ENCODE measurements at regions not wholly inside any gene's neighbourhood (a gene's known extent, or its start where the extent isn't known, plus 50 kb on each side); places are given as distances from the start of the nearest gene placed in this dataset.

GRCh38 chr3:36155515-36155914, 224.8 kb upstream of the STAC start:
- no peak for TF ChIP-seq CTCF (IDR thresholded peaks at IDR 0.05; ENCODE audit: insufficient read depth, low read depth, low read length)
- ChIA-PET CTCF (no interaction called here), POLR2A (no interaction called here)
- no peak overlapping the region for H3K4me3 ChIP-seq (ENCODE audit: low read depth, low read length)
- no peak for DNase-seq (ENCODE audit: low read depth)
- no peaks in the 10 kb centered on the region for H3K36me3 ChIP-seq (ENCODE audit: control insufficient read depth, insufficient read depth, low read length)
- no peaks in the 10 kb centered on the region for H3K27me3 ChIP-seq (ENCODE audit: control insufficient read depth, insufficient read depth, low read length)

- ChIA-PET CTCF (no interaction called here), POLR2A (no interaction called here)
- Histone ChIP-seq H3K27me3 (ENCODE audit: control insufficient read depth, insufficient read depth, low read length) (no peaks in the 10 kb centered on the region), H3K36me3 (ENCODE audit: control insufficient read depth, insufficient read depth, low read length) (no peaks in the 10 kb centered on the region), H3K4me3 (ENCODE audit: low read depth, low read length) (no peak overlapping the region)
- no peak for DNase-seq (ENCODE audit: low read depth)
- no peak for TF ChIP-seq CTCF (IDR thresholded peaks at IDR 0.05; ENCODE audit: insufficient read depth, low read depth, low read length)
Measured at GRCh38 chr3:36164400-36164799, 215.9 kb upstream of the STAC start.

- Histone ChIP-seq H3K27me3 (ENCODE audit: control insufficient read depth, insufficient read depth, low read length) (no peaks in the 10 kb centered on the region), H3K4me3 (ENCODE audit: low read depth, low read length) (no peak overlapping the region), H3K36me3 (ENCODE audit: control insufficient read depth, insufficient read depth, low read length) (no peaks in the 10 kb centered on the region)
- TF ChIP-seq CTCF (IDR thresholded peaks at IDR 0.05; ENCODE audit: insufficient read depth, low read depth, low read length): no peak
- CTCF ChIA-PET: no interaction called here
- POLR2A ChIA-PET: no interaction called here
- no peak for DNase-seq (ENCODE audit: low read depth)
Measured at GRCh38 chr3:36165509-36166290, 214.6 kb upstream of the STAC start.

DNA sequence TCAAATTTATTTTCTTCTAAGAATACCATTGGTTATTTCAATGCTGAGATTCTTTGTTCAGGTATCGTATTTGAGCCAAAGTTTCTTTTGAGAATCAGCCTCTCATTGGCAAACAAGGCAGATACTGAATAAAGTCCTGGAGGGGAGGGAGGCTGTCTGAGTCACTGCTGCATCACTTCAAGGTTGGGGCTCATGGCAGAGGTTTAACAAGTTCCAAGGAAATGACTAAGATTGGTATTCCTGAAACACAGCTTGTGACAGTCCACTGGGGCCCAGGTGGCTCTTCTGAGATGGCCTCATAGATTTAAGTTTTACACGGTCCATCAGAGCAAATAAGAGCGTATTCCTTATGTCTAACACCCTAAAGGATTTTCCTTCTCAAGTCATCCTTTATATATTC, 213.8 kb upstream of the STAC start:
- ChIA-PET POLR2A (no interaction called here), CTCF (no interaction called here)

DNA sequence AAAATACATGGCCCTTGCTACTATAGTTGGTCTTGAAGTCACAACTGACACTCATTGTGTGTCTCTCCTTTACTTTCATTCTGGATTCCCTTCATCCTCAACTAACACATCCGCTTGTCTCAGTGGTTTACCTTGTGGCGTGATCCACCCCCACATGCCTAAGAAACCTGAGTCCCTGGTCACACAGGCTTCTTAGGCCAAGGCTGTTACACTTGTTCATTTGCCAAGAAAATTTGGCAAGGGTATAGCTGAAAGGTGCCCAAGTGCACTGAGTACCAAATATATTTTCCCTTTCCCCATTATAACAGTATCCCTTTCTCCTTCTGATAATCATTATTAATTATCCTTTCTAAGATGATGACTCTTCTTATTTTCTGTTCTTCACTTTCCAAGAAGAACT, 207.6 kb upstream of the STAC start:
- no peak for DNase-seq (ENCODE audit: low read depth)
- ChIA-PET POLR2A (no interaction called here), CTCF (no interaction called here)
- no peaks in the 10 kb centered on the region for H3K27me3 ChIP-seq (ENCODE audit: control insufficient read depth, insufficient read depth, low read length)
- H3K4me3 ChIP-seq (ENCODE audit: low read depth, low read length): no peak overlapping the region
- TF ChIP-seq CTCF (IDR thresholded peaks at IDR 0.05; ENCODE audit: insufficient read depth, low read depth, low read length): no peak
- H3K36me3 ChIP-seq (ENCODE audit: control insufficient read depth, insufficient read depth, low read length): no peaks in the 10 kb centered on the region

More for the DNA sequence above, 213.8 kb upstream of the STAC start:
- Histone ChIP-seq H3K27me3 (ENCODE audit: control insufficient read depth, insufficient read depth, low read length) (no peaks in the 10 kb centered on the region), H3K36me3 (ENCODE audit: control insufficient read depth, insufficient read depth, low read length) (no peaks in the 10 kb centered on the region), H3K4me3 (ENCODE audit: low read depth, low read length) (no peak overlapping the region)
- TF ChIP-seq CTCF (IDR thresholded peaks at IDR 0.05; ENCODE audit: insufficient read depth, low read depth, low read length): no peak
- peak; percentile 59 for DNase-seq (ENCODE audit: low read depth)
